ENCODE measurements at regions not wholly inside any gene's neighbourhood (a gene's known extent, or its start where the extent isn't known, plus 50 kb on each side); places are given as distances from the start of the nearest gene placed in this dataset.
"Not testable (repeated sequence)": the region's sequence is repeated elsewhere in the genome, so short reads cannot be mapped to it uniquely, and the experiment has no call there.

DNA sequence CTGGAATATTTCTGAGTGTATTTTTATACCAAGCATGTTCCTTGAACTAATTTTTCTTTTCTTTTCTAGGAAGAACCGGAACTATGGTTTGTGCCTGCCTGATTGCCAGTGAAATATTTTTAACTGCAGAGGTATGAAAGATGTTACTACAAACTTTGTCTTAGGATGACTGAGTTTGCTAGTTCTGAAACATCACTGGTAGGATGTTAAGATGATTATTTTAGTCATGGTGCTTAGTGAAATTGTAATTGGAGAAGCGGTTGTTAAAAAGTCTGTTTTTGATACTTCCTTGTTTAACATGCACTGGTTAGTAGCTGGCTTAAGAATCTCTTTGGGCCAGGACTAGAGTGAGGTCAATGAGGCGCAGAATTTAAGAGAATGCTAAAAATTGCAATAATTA lies 71.1 kb upstream of the HNRNPA1L2 start:
- TF ChIP-seq, protein P1, sequence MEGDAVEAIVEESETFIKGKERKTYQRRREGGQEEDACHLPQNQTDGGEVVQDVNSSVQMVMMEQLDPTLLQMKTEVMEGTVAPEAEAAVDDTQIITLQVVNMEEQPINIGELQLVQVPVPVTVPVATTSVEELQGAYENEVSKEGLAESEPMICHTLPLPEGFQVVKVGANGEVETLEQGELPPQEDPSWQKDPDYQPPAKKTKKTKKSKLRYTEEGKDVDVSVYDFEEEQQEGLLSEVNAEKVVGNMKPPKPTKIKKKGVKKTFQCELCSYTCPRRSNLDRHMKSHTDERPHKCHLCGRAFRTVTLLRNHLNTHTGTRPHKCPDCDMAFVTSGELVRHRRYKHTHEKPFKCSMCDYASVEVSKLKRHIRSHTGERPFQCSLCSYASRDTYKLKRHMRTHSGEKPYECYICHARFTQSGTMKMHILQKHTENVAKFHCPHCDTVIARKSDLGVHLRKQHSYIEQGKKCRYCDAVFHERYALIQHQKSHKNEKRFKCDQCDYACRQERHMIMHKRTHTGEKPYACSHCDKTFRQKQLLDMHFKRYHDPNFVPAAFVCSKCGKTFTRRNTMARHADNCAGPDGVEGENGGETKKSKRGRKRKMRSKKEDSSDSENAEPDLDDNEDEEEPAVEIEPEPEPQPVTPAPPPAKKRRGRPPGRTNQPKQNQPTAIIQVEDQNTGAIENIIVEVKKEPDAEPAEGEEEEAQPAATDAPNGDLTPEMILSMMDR (IDR thresholded peaks at IDR 0.05) = not testable (repeated sequence)
- TF ChIP-seq POLR2A (IDR thresholded peaks at IDR 0.05) = not testable (repeated sequence)

Measured in adrenal gland (tissue), 5 donors.